Fibroblast of lung (primary cell): ENCODE measurements at regions not wholly inside any gene's neighbourhood (a gene's known extent, or its start where the extent isn't known, plus 50 kb on each side); places are given as distances from the start of the nearest gene placed in this dataset.

Experiments used
- EZH2 ChIP-seq: IDR thresholded peaks from 2 replicates; pipeline ENCODE4 v1.5.1; 2012; ENCODE audit warnings: low read length, control low read depth, mild to moderate bottlenecking; ENCODE audit errors: missing control alignments
- TF ChIP-seq, protein P1 (sequence below), 2 donors: IDR thresholded peaks in 1 of 2; conservative IDR thresholded peaks in 1 of 2; 1 replicate in 1 of 2; 2 replicates in 1 of 2; pipeline ENCODE4 v1.5.1; 2011 to 2012; ENCODE audit warnings: low read length in 2 of 2, control low read depth in 1 of 2, inconsistent platforms in 1 of 2, low read depth in 1 of 2, mild to moderate bottlenecking in 1 of 2

DNA sequence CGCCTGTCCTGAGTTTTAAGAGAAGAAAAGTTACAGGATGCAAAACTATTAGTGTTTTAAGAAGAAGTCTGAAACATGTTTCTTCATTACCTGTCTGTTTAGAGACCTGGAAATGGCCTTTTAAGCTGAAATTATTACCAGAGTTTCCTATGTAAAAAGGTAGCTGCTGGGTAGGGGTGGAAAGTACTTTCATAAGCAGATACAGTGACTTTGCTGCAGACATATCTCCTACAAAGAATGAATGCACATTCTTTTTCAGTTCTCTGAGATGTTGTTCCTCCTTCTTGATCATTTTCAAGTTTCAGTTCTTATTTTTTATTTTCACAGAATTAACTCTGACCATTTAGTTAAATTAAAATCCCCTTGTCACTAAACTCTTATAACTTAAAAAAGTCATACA, 1329.6 kb downstream of the KCNT2 start:
- TF ChIP-seq, protein P1, sequence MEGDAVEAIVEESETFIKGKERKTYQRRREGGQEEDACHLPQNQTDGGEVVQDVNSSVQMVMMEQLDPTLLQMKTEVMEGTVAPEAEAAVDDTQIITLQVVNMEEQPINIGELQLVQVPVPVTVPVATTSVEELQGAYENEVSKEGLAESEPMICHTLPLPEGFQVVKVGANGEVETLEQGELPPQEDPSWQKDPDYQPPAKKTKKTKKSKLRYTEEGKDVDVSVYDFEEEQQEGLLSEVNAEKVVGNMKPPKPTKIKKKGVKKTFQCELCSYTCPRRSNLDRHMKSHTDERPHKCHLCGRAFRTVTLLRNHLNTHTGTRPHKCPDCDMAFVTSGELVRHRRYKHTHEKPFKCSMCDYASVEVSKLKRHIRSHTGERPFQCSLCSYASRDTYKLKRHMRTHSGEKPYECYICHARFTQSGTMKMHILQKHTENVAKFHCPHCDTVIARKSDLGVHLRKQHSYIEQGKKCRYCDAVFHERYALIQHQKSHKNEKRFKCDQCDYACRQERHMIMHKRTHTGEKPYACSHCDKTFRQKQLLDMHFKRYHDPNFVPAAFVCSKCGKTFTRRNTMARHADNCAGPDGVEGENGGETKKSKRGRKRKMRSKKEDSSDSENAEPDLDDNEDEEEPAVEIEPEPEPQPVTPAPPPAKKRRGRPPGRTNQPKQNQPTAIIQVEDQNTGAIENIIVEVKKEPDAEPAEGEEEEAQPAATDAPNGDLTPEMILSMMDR (conservative IDR thresholded peaks at IDR 0.05 in 1 of 2, IDR thresholded peaks at IDR 0.05 in 1 of 2; ENCODE audit: low read depth in 1 of 2, low read length in 2 of 2) = no peak
- TF ChIP-seq EZH2 = no peak
